A549 (cell line): ENCODE measurements at regions not wholly inside any gene's neighbourhood (a gene's known extent, or its start where the extent isn't known, plus 50 kb on each side); places are given as distances from the start of the nearest gene placed in this dataset.

Experiments used
- ATAC-seq, 2 experiments: fragments of 200-7000 bp in 1 of 2; fragments of >200 bp in 1 of 2; cut with Nextera tagmentation in 1 of 2; cut with Tn5 transposase in 1 of 2; 3 replicates each; pipeline versions ENCODE4 v1.8.0 to v1.9.1; 2018 to 2020; ENCODE audit warnings: mild to moderate bottlenecking in 1 of 2, moderate library complexity in 1 of 2
- CTCF ChIA-PET: fragments of 300-600 bp; sonication (Branson Sonifier 250); formaldehyde crosslinking; extraction: SDS; loops from one replicate; lab custom pipeline; 2021; ENCODE audit warnings: antibody characterized with exemption, inconsistent platforms; lab: Yijun Ruan, JAX
- POLR2A ChIA-PET: fragments of 350-600 bp; formaldehyde crosslinking; extraction: SDS; loops from one replicate; lab custom pipeline; 2021; ENCODE audit warnings: antibody characterized with exemption, inconsistent platforms; lab: Yijun Ruan, JAX
- DNase-seq, 2 experiments: peaks; one replicate each; pipeline versions ENCODE4 v3.0.0 to v3.0.0-alpha.2; 2011 to 2016; ENCODE audit warnings: low read depth in 1 of 2, low spot score in 1 of 2
- FAIRE-seq: peaks from 2 replicates; lab custom pipeline; 2011; peaks lifted over from hg19 to GRCh38; lab: Jason Lieb, UNC
- H3K27ac ChIP-seq, 2 experiments: fragments of >200 bp; sonication (Bioruptor Twin); formaldehyde crosslinking; 3 replicates each; pipeline ENCODE4 v1.5.1; 2016 to 2017
- H3K4me1 ChIP-seq: fragments of >200 bp; sonication (Bioruptor Twin); formaldehyde crosslinking; 3 replicates; pipeline ENCODE4 v1.6.1; 2016
- H3K4me2 ChIP-seq: fragments of >200 bp; sonication (Bioruptor Twin); formaldehyde crosslinking; 3 replicates; pipeline ENCODE4 v1.6.1; 2016
- H3K4me3 ChIP-seq: fragments of >200 bp; sonication (Bioruptor Twin); formaldehyde crosslinking; 3 replicates; pipeline ENCODE4 v1.5.1; 2016
- H3K9me3 ChIP-seq: fragments of >200 bp; sonication (Bioruptor Twin); formaldehyde crosslinking; 3 replicates; pipeline ENCODE4 v1.6.1; 2016
- ATOH8 ChIP-seq: fragments of 250-450 bp; sonication (Bioruptor Pico); IDR thresholded peaks from 2 replicates; pipeline ENCODE4 v1.5.0; 2020; ENCODE audit warnings: low read depth, mild to moderate bottlenecking, moderate library complexity
- CHD2 ChIP-seq: fragments of 150-350 bp; IDR thresholded peaks from 2 replicates; pipeline ENCODE4 v1.6.1; 2014; ENCODE audit warnings: low read length; ENCODE audit not compliant: partially characterized antibody
- E2F6 ChIP-seq: IDR thresholded peaks from 2 replicates; pipeline ENCODE4 v1.6.1; 2012; ENCODE audit warnings: low read depth, borderline replicate concordance
- EHF ChIP-seq: fragments of 250-450 bp; sonication (Bioruptor Pico); IDR thresholded peaks from 2 replicates; pipeline ENCODE4 v1.5.0; 2020; ENCODE audit warnings: mild to moderate bottlenecking
- ELK1 ChIP-seq: fragments of 150-350 bp; IDR thresholded peaks from 2 replicates; pipeline ENCODE4 v1.6.1; 2014; ENCODE audit warnings: low read depth, mild to moderate bottlenecking, low read length
- ESRRA ChIP-seq: fragments of 150-350 bp; IDR thresholded peaks from 2 replicates; pipeline ENCODE4 v1.6.1; 2014; ENCODE audit warnings: mild to moderate bottlenecking, low read length, borderline replicate concordance
- FOXS1 ChIP-seq: fragments of 250-450 bp; sonication (Bioruptor Pico); IDR thresholded peaks from 2 replicates; pipeline ENCODE4 v1.5.0; 2020; ENCODE audit warnings: mild to moderate bottlenecking, moderate library complexity
- HES2 ChIP-seq: fragments of >200 bp; sonication (Bioruptor Twin); formaldehyde crosslinking; IDR thresholded peaks from 2 replicates; pipeline ENCODE4 v1.6.1; 2016
- HEYL ChIP-seq: fragments of 250-450 bp; sonication (Bioruptor Pico); IDR thresholded peaks from 2 replicates; pipeline ENCODE4 v1.8.0; 2021; ENCODE audit warnings: mild to moderate bottlenecking, moderate library complexity
- HOXB13 ChIP-seq: fragments of 250-450 bp; sonication (Bioruptor Pico); IDR thresholded peaks from 2 replicates; pipeline ENCODE4 v1.5.0; 2020; ENCODE audit warnings: low read depth, mild to moderate bottlenecking, moderate library complexity
- HOXB5 ChIP-seq: fragments of 250-450 bp; sonication (Bioruptor Pico); IDR thresholded peaks from 2 replicates; pipeline ENCODE4 v1.5.0; 2020; ENCODE audit warnings: mild to moderate bottlenecking, moderate library complexity
- KDM5A ChIP-seq: fragments of 200-600 bp; sonication (generic); IDR thresholded peaks from 2 replicates; pipeline ENCODE4 v1.6.1; 2016; ENCODE audit warnings: antibody characterized with exemption, mild to moderate bottlenecking
- PHF8 ChIP-seq: fragments of 200-600 bp; sonication (generic); IDR thresholded peaks from 2 replicates; pipeline ENCODE4 v1.6.1; 2016; ENCODE audit warnings: low read depth, mild to moderate bottlenecking, antibody characterized with exemption, moderate library complexity, borderline replicate concordance
- POLR2AphosphoS2 ChIP-seq: conservative IDR thresholded peaks from 2 replicates; pipeline ENCODE4 v1.6.1; 2012; ENCODE audit warnings: low read length, improper control_type of control experiment, inconsistent platforms
- RAD21 ChIP-seq, 2 experiments: fragments of >200 bp in 1 of 2; sonication (Bioruptor Twin) in 1 of 2; formaldehyde crosslinking in 1 of 2; IDR thresholded peaks in 1 of 2; conservative IDR thresholded peaks in 1 of 2; 2 replicates in 1 of 2; 3 replicates in 1 of 2; pipeline ENCODE4 v1.6.1; 2012 to 2018; ENCODE audit warnings: inconsistent platforms in 1 of 2
- REST ChIP-seq: fragments of 200-600 bp; sonication (generic); IDR thresholded peaks from 2 replicates; pipeline ENCODE4 v1.6.1; 2016; ENCODE audit warnings: antibody characterized with exemption, mild to moderate bottlenecking, moderate library complexity
- RFX5 ChIP-seq: fragments of 450-650 bp; IDR thresholded peaks from 2 replicates; pipeline ENCODE4 v1.7.1; 2014; ENCODE audit warnings: antibody characterized with exemption, mild to moderate bottlenecking, moderate library complexity
- RNF2 ChIP-seq: fragments of 200-600 bp; sonication (generic); IDR thresholded peaks from 2 replicates; pipeline ENCODE4 v1.6.1; 2016; ENCODE audit warnings: low read depth, mild to moderate bottlenecking, antibody characterized with exemption, moderate library complexity, borderline replicate concordance
- USF2 ChIP-seq: fragments of 450-650 bp; IDR thresholded peaks from 2 replicates; pipeline ENCODE4 v1.6.1; 2014; ENCODE audit warnings: antibody characterized with exemption
- ZNF302 ChIP-seq: fragments of 250-450 bp; sonication (Bioruptor Pico); IDR thresholded peaks from 2 replicates; pipeline ENCODE4 v1.9.0; 2021; ENCODE audit warnings: inconsistent platforms, mild to moderate bottlenecking, moderate library complexity
- WGBS: methylation state at CpG from one replicate; pipeline ENCODE4 v1.1.6; 2017; ENCODE audit errors: missing lambda C conversion rate; 5-methylcytosine and 5-hydroxymethylcytosine counted together

- 52% methylated on average over 2 of the region's 2 CpGs for WGBS
- ATAC-seq, result no peak
- FAIRE-seq, result no peak
- H3K4me1 ChIP-seq, result no peaks in the 10 kb centered on the region
- ChIA-PET CTCF (interaction anchor here (0.6 kb wide), 2 partner anchors 10 to 141 kb away, joined by 3 to 4 read pairs; no protein-coding TSS in a partner anchor), POLR2A (no interaction called here)
- TF ChIP-seq CHD2 (no peak), REST (no peak), HEYL (CRISPR knock-in tag) (no peak), ESRRA (no peak), E2F6 (no peak), EHF (CRISPR knock-in tag) (no peak), RFX5 (no peak), FOXS1 (CRISPR knock-in tag) (no peak), ZNF302 (CRISPR knock-in tag) (no peak), HOXB5 (CRISPR knock-in tag) (no peak), KDM5A (no peak)
- no peak for DNase-seq
- no peak overlapping the region for H3K4me2 ChIP-seq
- H3K27ac ChIP-seq, result no peak overlapping the region
- no peak overlapping the region for H3K4me3 ChIP-seq
- no peaks in the 10 kb centered on the region for H3K9me3 ChIP-seq
Observed at GRCh38 chr18:2330764-2331163, 240.5 kb downstream of the METTL4 start.

- 78% methylated on average over 4 of the region's 4 CpGs for WGBS
- H3K4me2 ChIP-seq, result no peak overlapping the region
- FAIRE-seq (no peak), DNase-seq (no peak), ATAC-seq (no peak)
- no peaks in the 10 kb centered on the region for H3K4me1 ChIP-seq
- POLR2A ChIA-PET, result no interaction called here
- CTCF ChIA-PET, result interaction anchor here (0.6 kb wide), 1 partner anchor 11 kb away, joined by 3 read pairs; no protein-coding TSS in a partner anchor
- TF ChIP-seq ELK1 (no peak), HOXB13 (no peak), POLR2AphosphoS2 (no peak), USF2 (no peak), HES2 (no peak), PHF8 (no peak), E2F6 (no peak), RAD21 (conservative IDR thresholded peaks at IDR 0.05 in 1 of 2, IDR thresholded peaks at IDR 0.05 in 1 of 2) (no peak), ZNF302 (CRISPR knock-in tag) (no peak), ATOH8 (no peak), RNF2 (no peak)
- no peaks in the 10 kb centered on the region for H3K9me3 ChIP-seq
- H3K27ac ChIP-seq, result no peak overlapping the region
- H3K4me3 ChIP-seq, result no peak overlapping the region
Observed at GRCh38 chr18:2331491-2331890, 239.8 kb downstream of the METTL4 start.
